Neural progenitor cell (in vitro differentiated cells): ENCODE measurements at regions not wholly inside any gene's neighbourhood (a gene's known extent, or its start where the extent isn't known, plus 50 kb on each side); places are given as distances from the start of the nearest gene placed in this dataset.

Source experiments
- DNase-seq: peaks from one replicate; pipeline ENCODE4 v3.0.0-alpha.2; 2016; ENCODE audit warnings: low spot score
- H2AFZ ChIP-seq: fragments of 200-600 bp; sonication (generic); replicated peaks from 2 replicates; pipeline ENCODE4 v1.6.1; 2016; ENCODE audit warnings: antibody characterized with exemption
- H3F3A ChIP-seq: fragments of 200-600 bp; sonication (generic); 2 replicates; pipeline ENCODE4 v1.6.1; 2016; ENCODE audit warnings: antibody characterized with exemption, low read depth
- H3K27ac ChIP-seq: fragments of 200-600 bp; sonication (generic); 2 replicates; pipeline ENCODE4 v1.5.1; 2016; ENCODE audit warnings: mild to moderate bottlenecking
- H3K27me3 ChIP-seq: fragments of 200-600 bp; sonication (generic); 2 replicates; pipeline ENCODE4 v1.6.1; 2016; ENCODE audit warnings: mild to moderate bottlenecking, moderate library complexity
- H3K36me3 ChIP-seq: fragments of 200-600 bp; sonication (generic); 2 replicates; pipeline ENCODE4 v1.5.1; 2016
- H3K4me1 ChIP-seq: fragments of 200-600 bp; sonication (generic); 2 replicates; pipeline ENCODE4 v1.6.1; 2016; ENCODE audit warnings: mixed run types
- H3K4me2 ChIP-seq: fragments of 200-600 bp; sonication (generic); 2 replicates; pipeline ENCODE4 v1.6.1; 2016
- H3K4me3 ChIP-seq: fragments of 200-600 bp; sonication (generic); 2 replicates; pipeline ENCODE4 v1.5.1; 2016
- H3K79me2 ChIP-seq: fragments of 200-600 bp; sonication (generic); 2 replicates; pipeline ENCODE4 v1.6.1; 2016; ENCODE audit warnings: low read depth
- H3K9ac ChIP-seq: fragments of 200-600 bp; sonication (generic); 2 replicates; pipeline ENCODE4 v1.6.1; 2016
- H3K9me3 ChIP-seq: fragments of 200-600 bp; sonication (generic); 2 replicates; pipeline ENCODE4 v1.5.1; 2016; ENCODE audit warnings: low read depth
- H4K20me1 ChIP-seq: fragments of 200-600 bp; sonication (generic); 2 replicates; pipeline ENCODE4 v1.6.1; 2016; ENCODE audit warnings: low read depth
- H3K27ac Mint-ChIP-seq: 3 replicates; pipeline ENCODE4 v1.8.0; 2021; ENCODE audit warnings: mixed read lengths
- H3K27me3 Mint-ChIP-seq: 2 replicates; pipeline ENCODE4 v1.8.0; 2022; ENCODE audit warnings: low read depth, mild to moderate bottlenecking, inconsistent platforms, moderate library complexity, mixed read lengths; ENCODE audit not compliant: insufficient read depth
- H3K36me3 Mint-ChIP-seq: 3 replicates; pipeline ENCODE4 v1.8.0; 2021; ENCODE audit warnings: mixed read lengths
- H3K4me1 Mint-ChIP-seq: 3 replicates; pipeline ENCODE4 v1.8.0; 2021; ENCODE audit warnings: mixed read lengths
- H3K4me3 Mint-ChIP-seq: 3 replicates; pipeline ENCODE4 v1.8.0; 2021; ENCODE audit warnings: mild to moderate bottlenecking, moderate library complexity, mixed read lengths
- H3K9me3 Mint-ChIP-seq: 3 replicates; pipeline ENCODE4 v1.8.0; 2020; ENCODE audit warnings: mixed read lengths
- EZH2 ChIP-seq: fragments of 200-600 bp; sonication (generic); IDR thresholded peaks from 2 replicates; pipeline ENCODE4 v1.6.1; 2017; ENCODE audit warnings: antibody characterized with exemption, mild to moderate bottlenecking, moderate library complexity
- EZH2phosphoT487 ChIP-seq: fragments of 200-600 bp; sonication (generic); IDR thresholded peaks from 2 replicates; pipeline ENCODE4 v1.6.1; 2017; ENCODE audit warnings: antibody characterized with exemption
- TF ChIP-seq, protein P1 (sequence below): fragments of 200-600 bp; sonication (generic); IDR thresholded peaks from 2 replicates; pipeline ENCODE4 v1.5.1; 2017; ENCODE audit warnings: antibody characterized with exemption, mild to moderate bottlenecking

DNA sequence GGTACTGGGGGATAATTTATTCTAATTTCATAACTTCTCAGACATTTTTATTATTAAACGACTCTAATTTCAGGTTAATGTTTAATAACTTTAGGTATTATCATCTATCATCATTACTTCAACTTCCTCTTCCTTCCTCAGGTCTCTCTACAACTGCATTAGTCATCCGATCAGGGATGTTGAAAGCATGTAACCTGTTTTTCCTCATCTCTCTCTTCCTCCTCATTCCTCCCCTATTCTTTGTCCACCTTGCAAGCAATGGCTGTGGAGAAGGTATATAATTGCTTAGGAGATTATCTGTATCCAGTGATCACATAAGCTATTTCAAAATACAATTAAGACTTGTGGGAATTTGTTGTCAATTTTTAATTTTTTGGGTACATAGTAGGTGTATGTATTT is 632.6 kb upstream of the DIAPH2 start:
- Mint-ChIP-seq H3K36me3 (no peaks in the 10 kb centered on the region), H3K4me3 (no peak overlapping the region), H3K27ac (no peak overlapping the region), H3K9me3 (peaks cover 4% of the 10 kb centered on the region), H3K27me3 (no peaks in the 10 kb centered on the region), H3K4me1 (no peaks in the 10 kb centered on the region)
- no peaks in the 10 kb centered on the region for H3F3A ChIP-seq
- no peak overlapping the region for H3K27ac ChIP-seq
- DNase-seq: no peak
- no peaks in the 10 kb centered on the region for H3K9me3 ChIP-seq
- H4K20me1 ChIP-seq: no peaks in the 10 kb centered on the region
- no peak for TF ChIP-seq EZH2phosphoT487
- TF ChIP-seq, protein P1, sequence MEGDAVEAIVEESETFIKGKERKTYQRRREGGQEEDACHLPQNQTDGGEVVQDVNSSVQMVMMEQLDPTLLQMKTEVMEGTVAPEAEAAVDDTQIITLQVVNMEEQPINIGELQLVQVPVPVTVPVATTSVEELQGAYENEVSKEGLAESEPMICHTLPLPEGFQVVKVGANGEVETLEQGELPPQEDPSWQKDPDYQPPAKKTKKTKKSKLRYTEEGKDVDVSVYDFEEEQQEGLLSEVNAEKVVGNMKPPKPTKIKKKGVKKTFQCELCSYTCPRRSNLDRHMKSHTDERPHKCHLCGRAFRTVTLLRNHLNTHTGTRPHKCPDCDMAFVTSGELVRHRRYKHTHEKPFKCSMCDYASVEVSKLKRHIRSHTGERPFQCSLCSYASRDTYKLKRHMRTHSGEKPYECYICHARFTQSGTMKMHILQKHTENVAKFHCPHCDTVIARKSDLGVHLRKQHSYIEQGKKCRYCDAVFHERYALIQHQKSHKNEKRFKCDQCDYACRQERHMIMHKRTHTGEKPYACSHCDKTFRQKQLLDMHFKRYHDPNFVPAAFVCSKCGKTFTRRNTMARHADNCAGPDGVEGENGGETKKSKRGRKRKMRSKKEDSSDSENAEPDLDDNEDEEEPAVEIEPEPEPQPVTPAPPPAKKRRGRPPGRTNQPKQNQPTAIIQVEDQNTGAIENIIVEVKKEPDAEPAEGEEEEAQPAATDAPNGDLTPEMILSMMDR: no peak
- no peak for TF ChIP-seq EZH2
- no peaks in the 10 kb centered on the region for H3K79me2 ChIP-seq
- no peak overlapping the region for H3K4me2 ChIP-seq
- H3K27me3 ChIP-seq: no peaks in the 10 kb centered on the region
- no peaks in the 10 kb centered on the region for H3K4me1 ChIP-seq
- no peaks in the 10 kb centered on the region for H3K36me3 ChIP-seq
- H3K9ac ChIP-seq: no peak overlapping the region
- H3K4me3 ChIP-seq: no peak overlapping the region
- H2AFZ ChIP-seq: no peak overlapping the region

DNA sequence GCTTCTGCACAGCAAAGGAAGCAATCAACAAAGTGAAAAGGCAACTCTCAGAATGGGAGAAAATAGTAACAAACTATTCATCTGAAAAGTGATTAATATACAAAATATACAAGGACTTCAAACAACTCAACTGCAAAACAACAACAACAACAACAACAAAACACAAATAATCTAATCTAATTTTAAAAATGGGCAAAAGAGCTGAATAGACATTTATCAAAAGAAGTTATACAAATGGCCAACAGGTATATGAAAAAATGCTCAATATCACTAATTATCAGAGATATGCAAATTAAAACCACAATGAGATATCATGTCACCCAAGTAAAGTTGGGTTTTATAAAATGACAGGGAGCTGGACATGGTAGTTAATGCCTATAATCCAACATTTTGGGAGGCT is 602.8 kb upstream of the DIAPH2 start:
- Histone ChIP-seq H2AFZ (no peak overlapping the region), H3K36me3 (no peaks in the 10 kb centered on the region), H3K4me1 (no peaks in the 10 kb centered on the region), H3K27ac (no peak overlapping the region), H3K4me2 (no peak overlapping the region), H3K9ac (no peak overlapping the region), H3K9me3 (no peaks in the 10 kb centered on the region), H4K20me1 (no peaks in the 10 kb centered on the region), H3K27me3 (no peaks in the 10 kb centered on the region), H3F3A (no peaks in the 10 kb centered on the region), H3K4me3 (no peak overlapping the region), H3K79me2 (no peaks in the 10 kb centered on the region)
- no peaks in the 10 kb centered on the region for H3K4me1 Mint-ChIP-seq
- H3K36me3 Mint-ChIP-seq: no peaks in the 10 kb centered on the region
- DNase-seq: no peak
- H3K9me3 Mint-ChIP-seq: peaks cover 6% of the 10 kb centered on the region
- TF ChIP-seq EZH2 (no peak), EZH2phosphoT487 (no peak)
- TF ChIP-seq, protein P1: no peak
- H3K27ac Mint-ChIP-seq: no peak overlapping the region
- no peak overlapping the region for H3K4me3 Mint-ChIP-seq
- H3K27me3 Mint-ChIP-seq: no peaks in the 10 kb centered on the region

DNA sequence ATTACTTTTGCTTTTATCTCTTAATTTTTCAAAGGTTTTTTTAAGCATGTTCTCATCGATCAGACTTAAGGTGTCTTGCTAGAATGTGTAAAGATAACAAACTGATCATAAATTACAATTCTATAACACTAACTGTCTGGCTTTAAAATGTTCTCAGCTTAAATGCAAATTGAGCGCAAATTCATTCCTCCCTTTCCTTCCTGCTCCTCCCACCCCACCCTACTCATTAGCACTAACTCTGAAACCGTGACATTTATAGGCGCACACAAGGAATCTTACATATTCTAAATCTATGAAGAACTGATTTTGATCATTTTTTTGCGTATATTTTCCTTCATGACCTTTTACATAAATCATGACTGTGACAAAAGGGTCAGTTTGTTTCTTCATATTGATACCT is 590.0 kb upstream of the DIAPH2 start:
- no peaks in the 10 kb centered on the region for H3K9me3 ChIP-seq
- TF ChIP-seq EZH2phosphoT487 (no peak), EZH2 (no peak)
- H3K36me3 ChIP-seq: no peaks in the 10 kb centered on the region
- H3K4me2 ChIP-seq: no peak overlapping the region
- Mint-ChIP-seq H3K27ac (no peak overlapping the region), H3K27me3 (no peaks in the 10 kb centered on the region), H3K4me3 (no peak overlapping the region), H3K36me3 (no peaks in the 10 kb centered on the region), H3K9me3 (peaks cover 4% of the 10 kb centered on the region), H3K4me1 (no peaks in the 10 kb centered on the region)
- H2AFZ ChIP-seq: no peak overlapping the region
- H3K4me3 ChIP-seq: no peak overlapping the region
- no peaks in the 10 kb centered on the region for H3K4me1 ChIP-seq
- no peaks in the 10 kb centered on the region for H4K20me1 ChIP-seq
- no peaks in the 10 kb centered on the region for H3K27me3 ChIP-seq
- H3F3A ChIP-seq: no peaks in the 10 kb centered on the region
- H3K27ac ChIP-seq: no peak overlapping the region
- H3K9ac ChIP-seq: no peak overlapping the region
- no peak for DNase-seq
- H3K79me2 ChIP-seq: no peaks in the 10 kb centered on the region

DNA sequence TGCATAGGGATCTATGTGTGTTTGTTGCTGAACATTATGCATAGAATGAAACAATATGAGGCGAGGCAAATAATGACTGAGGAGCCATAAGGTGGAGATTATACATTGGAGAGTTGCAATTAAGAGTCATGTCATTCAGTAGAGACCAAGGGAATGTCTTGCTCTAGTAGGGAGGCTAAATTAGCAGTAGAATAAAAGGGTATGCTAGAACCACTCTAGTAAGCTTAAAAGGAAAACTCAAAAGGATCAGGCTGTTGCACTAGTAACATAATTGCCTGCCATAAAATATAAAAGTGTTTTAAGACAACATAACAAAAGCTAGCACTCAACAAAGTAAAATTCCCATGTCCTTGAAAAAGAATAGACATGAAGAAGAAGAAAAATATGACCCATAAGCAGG is 586.2 kb upstream of the DIAPH2 start:
- H3K36me3 Mint-ChIP-seq: no peaks in the 10 kb centered on the region
- no peaks in the 10 kb centered on the region for H3F3A ChIP-seq
- H3K4me2 ChIP-seq: no peak overlapping the region
- no peak overlapping the region for H3K4me3 Mint-ChIP-seq
- H3K9ac ChIP-seq: no peak overlapping the region
- H3K4me3 ChIP-seq: no peak overlapping the region
- no peak overlapping the region for H3K27ac ChIP-seq
- no peak for DNase-seq
- H3K79me2 ChIP-seq: no peaks in the 10 kb centered on the region
- H3K4me1 ChIP-seq: no peaks in the 10 kb centered on the region
- no peaks in the 10 kb centered on the region for H4K20me1 ChIP-seq
- no peaks in the 10 kb centered on the region for H3K27me3 ChIP-seq
- H3K27me3 Mint-ChIP-seq: no peaks in the 10 kb centered on the region
- TF ChIP-seq, protein P1: no peak
- TF ChIP-seq EZH2phosphoT487: no peak
- no peak for TF ChIP-seq EZH2
- H3K4me1 Mint-ChIP-seq: no peaks in the 10 kb centered on the region
- H2AFZ ChIP-seq: no peak overlapping the region
- no peaks in the 10 kb centered on the region for H3K36me3 ChIP-seq
- H3K9me3 Mint-ChIP-seq: no peaks in the 10 kb centered on the region
- no peak overlapping the region for H3K27ac Mint-ChIP-seq
- no peaks in the 10 kb centered on the region for H3K9me3 ChIP-seq
